ENCODE measurements at regions not wholly inside any gene's neighbourhood (a gene's known extent, or its start where the extent isn't known, plus 50 kb on each side); places are given as distances from the start of the nearest gene placed in this dataset.

GRCh38 chr4:125572601-125573000 lies 257.8 kb downstream of the FAT4 start:
- no peak overlapping the region for H3K27ac Mint-ChIP-seq (ENCODE audit: unreplicated experiment)
- H3K27me3 Mint-ChIP-seq (ENCODE audit: unreplicated experiment), result no peaks in the 10 kb centered on the region
- no peaks in the 10 kb centered on the region for H3K36me3 Mint-ChIP-seq (ENCODE audit: low read depth, unreplicated experiment)
- no peak overlapping the region for H3K4me3 Mint-ChIP-seq (ENCODE audit: unreplicated experiment)
- no peaks in the 10 kb centered on the region for H3K9me3 Mint-ChIP-seq (ENCODE audit: unreplicated experiment)
- TF ChIP-seq CTCF (IDR thresholded peaks at IDR 0.05; ENCODE audit: unreplicated experiment), result no peak
- no peak for DNase-seq (ENCODE audit: low spot score)
- H3K4me1 Mint-ChIP-seq (ENCODE audit: unreplicated experiment), result no peaks in the 10 kb centered on the region

GRCh38 chr4:125573368-125573767 lies 258.6 kb downstream of the FAT4 start:
- Mint-ChIP-seq H3K36me3 (ENCODE audit: low read depth, unreplicated experiment) (no peaks in the 10 kb centered on the region), H3K4me1 (ENCODE audit: unreplicated experiment) (no peaks in the 10 kb centered on the region), H3K4me3 (ENCODE audit: unreplicated experiment) (no peak overlapping the region), H3K9me3 (ENCODE audit: unreplicated experiment) (no peaks in the 10 kb centered on the region), H3K27ac (ENCODE audit: unreplicated experiment) (no peak overlapping the region), H3K27me3 (ENCODE audit: unreplicated experiment) (no peaks in the 10 kb centered on the region)
- DNase-seq (ENCODE audit: low spot score), result no peak
- no peak for TF ChIP-seq CTCF (IDR thresholded peaks at IDR 0.05; ENCODE audit: unreplicated experiment)

GRCh38 chr4:125573786-125574185 lies 259.0 kb downstream of the FAT4 start:
- H3K36me3 Mint-ChIP-seq (ENCODE audit: low read depth, unreplicated experiment), result no peaks in the 10 kb centered on the region
- H3K27me3 Mint-ChIP-seq (ENCODE audit: unreplicated experiment), result no peaks in the 10 kb centered on the region
- H3K27ac Mint-ChIP-seq (ENCODE audit: unreplicated experiment), result no peak overlapping the region
- no peak overlapping the region for H3K4me3 Mint-ChIP-seq (ENCODE audit: unreplicated experiment)
- no peak for TF ChIP-seq CTCF (IDR thresholded peaks at IDR 0.05; ENCODE audit: unreplicated experiment)
- no peaks in the 10 kb centered on the region for H3K4me1 Mint-ChIP-seq (ENCODE audit: unreplicated experiment)
- no peak for DNase-seq (ENCODE audit: low spot score)
- no peaks in the 10 kb centered on the region for H3K9me3 Mint-ChIP-seq (ENCODE audit: unreplicated experiment)

- H3K9me3 Mint-ChIP-seq (ENCODE audit: unreplicated experiment), result no peaks in the 10 kb centered on the region
- H3K27me3 Mint-ChIP-seq (ENCODE audit: unreplicated experiment), result no peaks in the 10 kb centered on the region
- no peak overlapping the region for H3K4me3 Mint-ChIP-seq (ENCODE audit: unreplicated experiment)
- DNase-seq (ENCODE audit: low spot score), result no peak
- no peaks in the 10 kb centered on the region for H3K4me1 Mint-ChIP-seq (ENCODE audit: unreplicated experiment)
- H3K27ac Mint-ChIP-seq (ENCODE audit: unreplicated experiment), result no peak overlapping the region
- no peaks in the 10 kb centered on the region for H3K36me3 Mint-ChIP-seq (ENCODE audit: low read depth, unreplicated experiment)
- no peak for TF ChIP-seq CTCF (IDR thresholded peaks at IDR 0.05; ENCODE audit: unreplicated experiment)
Measured at GRCh38 chr4:125582302-125582701, 267.5 kb downstream of the FAT4 start.

- H3K27me3 Mint-ChIP-seq (ENCODE audit: unreplicated experiment), result peaks cover 5% of the 10 kb centered on the region
- peaks cover 4% of the 10 kb centered on the region for H3K36me3 Mint-ChIP-seq (ENCODE audit: low read depth, unreplicated experiment)
- no peak overlapping the region for H3K4me3 Mint-ChIP-seq (ENCODE audit: unreplicated experiment)
- no peaks in the 10 kb centered on the region for H3K9me3 Mint-ChIP-seq (ENCODE audit: unreplicated experiment)
- H3K27ac Mint-ChIP-seq (ENCODE audit: unreplicated experiment), result no peak overlapping the region
- TF ChIP-seq CTCF (IDR thresholded peaks at IDR 0.05; ENCODE audit: unreplicated experiment), result no peak
- DNase-seq (ENCODE audit: low spot score), result no peak
- H3K4me1 Mint-ChIP-seq (ENCODE audit: unreplicated experiment), result no peaks in the 10 kb centered on the region
Measured at GRCh38 chr4:125590158-125590557, 275.4 kb downstream of the FAT4 start.
